ENCODE measurements at regions not wholly inside any gene's neighbourhood (a gene's known extent, or its start where the extent isn't known, plus 50 kb on each side); places are given as distances from the start of the nearest gene placed in this dataset.
"Not testable (repeated sequence)": the region's sequence is repeated elsewhere in the genome, so short reads cannot be mapped to it uniquely, and the experiment has no call there.

DNA sequence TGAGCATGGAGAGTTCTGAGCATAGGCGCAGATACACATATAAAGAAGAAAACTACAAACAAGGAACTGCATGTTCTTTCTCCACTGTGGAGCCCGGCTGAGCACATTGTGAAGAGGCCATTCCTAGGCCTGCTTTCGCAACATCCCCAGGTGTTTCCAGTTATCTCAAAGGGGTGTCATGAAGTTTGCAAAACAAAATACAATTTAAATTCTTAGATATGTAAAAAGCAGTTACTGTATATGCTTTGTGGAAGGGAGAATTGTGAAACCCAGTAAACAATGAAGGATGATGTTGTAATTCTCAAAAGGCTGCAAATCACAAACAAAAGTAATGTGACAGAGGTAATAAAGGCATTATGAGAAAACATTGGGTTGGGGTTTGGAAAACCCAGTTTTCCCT is 98.6 kb upstream of the ZNF644 start:
- intact Hi-C loops (cut with DNase I), result no loop called here
- no peak for DNase-seq (ENCODE audit: low spot score)

DNA sequence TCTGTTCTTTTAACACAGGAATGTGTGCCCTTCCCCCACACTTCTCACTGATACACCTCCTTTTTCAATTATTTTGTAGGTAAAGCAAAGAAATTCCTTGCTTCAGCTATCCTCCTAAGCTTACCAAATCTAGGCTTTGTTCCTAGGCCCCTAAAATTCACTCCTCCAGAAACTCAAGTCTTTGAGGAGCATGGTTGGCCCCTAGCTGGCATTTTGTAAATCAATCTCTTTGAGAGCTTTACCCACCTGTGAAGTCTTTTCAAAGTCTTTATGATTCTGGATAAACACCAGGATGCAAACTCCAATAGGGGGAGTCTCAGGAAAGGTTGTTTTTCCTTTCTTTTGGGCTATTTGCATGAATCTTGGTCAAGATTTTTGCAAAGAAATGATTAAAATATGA is 82.9 kb upstream of the ZNF644 start:
- DNase-seq (ENCODE audit: low spot score), result no peak
- intact Hi-C loops (cut with DNase I), result no loop called here

- intact Hi-C loops (cut with DNase I), result no loop called here
- DNase-seq (ENCODE audit: low spot score), result no peak
Measured at GRCh38 chr1:91101328-91101727, 79.5 kb upstream of the ZNF644 start.

- intact Hi-C loops (cut with DNase I), result no loop called here
- no peak for DNase-seq (ENCODE audit: low spot score)
Measured at GRCh38 chr1:91099746-91100621, 78.1 kb upstream of the ZNF644 start.

DNA sequence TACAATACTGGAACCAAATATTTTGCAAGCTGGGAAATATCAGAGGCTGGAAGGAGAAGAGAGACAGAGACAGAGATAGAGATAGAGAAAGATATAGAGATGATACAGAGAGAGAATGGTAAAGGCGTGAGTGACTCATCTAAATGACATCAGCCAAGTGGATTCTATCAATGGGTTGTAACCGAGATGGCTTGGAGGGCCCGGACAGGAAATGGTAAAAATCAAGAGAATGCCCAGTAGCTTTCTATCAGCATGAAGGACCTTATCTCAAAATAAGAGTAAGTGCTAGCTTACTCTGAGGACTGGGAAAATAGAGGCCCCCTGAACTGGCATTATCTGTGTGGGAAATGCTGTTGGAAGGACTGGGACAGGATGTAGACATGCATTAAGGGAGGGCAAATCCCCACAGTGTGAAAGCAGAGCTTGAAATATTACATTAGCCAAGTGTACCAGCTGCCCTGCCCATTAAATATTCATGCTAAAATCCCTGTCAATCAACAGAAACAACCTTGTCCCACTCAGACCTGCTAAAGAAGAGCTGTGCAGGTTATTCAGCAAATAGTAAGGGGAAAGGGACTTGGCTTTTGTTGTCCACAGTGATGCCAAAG is 76.6 kb upstream of the ZNF644 start:
- intact Hi-C loops (cut with DNase I), result no loop called here
- no peak for DNase-seq (ENCODE audit: low spot score)

GRCh38 chr1:91095321-91095720 is 73.5 kb upstream of the ZNF644 start:
- intact Hi-C loops (cut with DNase I); DNase-seq (ENCODE audit: low spot score): not testable (repeated sequence)

DNA sequence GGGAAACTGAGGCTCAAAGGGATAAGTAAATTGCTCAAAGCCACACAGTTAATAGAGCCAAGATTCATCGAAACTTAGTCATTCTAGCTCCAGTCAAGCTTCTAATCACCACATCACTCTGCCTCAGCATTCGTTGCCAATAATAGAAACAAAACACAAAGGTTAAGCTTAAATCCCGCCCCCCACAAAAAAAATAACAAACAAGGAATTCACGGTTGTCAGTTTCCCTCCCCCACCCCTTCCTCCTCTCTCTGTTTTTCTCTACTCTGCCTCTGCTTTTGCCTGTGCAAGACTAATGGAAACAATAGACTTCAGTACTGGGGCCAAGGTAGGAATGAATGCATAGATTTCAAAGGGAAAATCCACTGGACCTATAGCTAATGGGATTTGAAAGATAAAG is 70.7 kb upstream of the ZNF644 start:
- no peak for DNase-seq (ENCODE audit: low spot score)
- intact Hi-C loops (cut with DNase I), result no loop called here

DNA sequence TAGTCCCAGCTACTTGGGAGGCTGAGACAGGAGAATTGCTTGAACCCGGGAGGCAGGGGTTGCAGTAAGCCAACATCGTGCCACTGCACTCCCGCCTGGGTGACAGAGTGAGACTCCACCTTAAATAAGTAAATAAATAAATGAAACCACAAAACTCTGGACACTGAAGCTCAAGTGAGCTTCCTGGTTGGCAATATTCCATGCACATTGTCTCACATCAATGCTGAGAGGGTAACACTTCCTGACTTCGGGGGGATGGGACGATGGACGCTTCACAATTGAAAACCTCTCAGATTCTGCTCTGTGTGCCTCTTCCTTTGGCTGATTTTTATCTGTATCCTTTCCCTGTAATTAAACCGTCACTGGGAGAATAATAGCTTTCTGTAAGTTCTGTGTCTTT is 70.0 kb upstream of the ZNF644 start:
- DNase-seq (ENCODE audit: low spot score), result no peak
- intact Hi-C loops (cut with DNase I), result no loop called here

GRCh38 chr1:91080650-91081049 is 58.8 kb upstream of the ZNF644 start:
- no peak for DNase-seq (ENCODE audit: low spot score)
- intact Hi-C loops (cut with DNase I), result no loop called here

GRCh38 chr1:91078859-91079258 is 57.0 kb upstream of the ZNF644 start:
- intact Hi-C loops (cut with DNase I), result no loop called here
- no peak for DNase-seq (ENCODE audit: low spot score)

GRCh38 chr1:91076834-91077233 is 55.0 kb upstream of the ZNF644 start:
- intact Hi-C loops (cut with DNase I), result no loop called here
- no peak for DNase-seq (ENCODE audit: low spot score)

DNA sequence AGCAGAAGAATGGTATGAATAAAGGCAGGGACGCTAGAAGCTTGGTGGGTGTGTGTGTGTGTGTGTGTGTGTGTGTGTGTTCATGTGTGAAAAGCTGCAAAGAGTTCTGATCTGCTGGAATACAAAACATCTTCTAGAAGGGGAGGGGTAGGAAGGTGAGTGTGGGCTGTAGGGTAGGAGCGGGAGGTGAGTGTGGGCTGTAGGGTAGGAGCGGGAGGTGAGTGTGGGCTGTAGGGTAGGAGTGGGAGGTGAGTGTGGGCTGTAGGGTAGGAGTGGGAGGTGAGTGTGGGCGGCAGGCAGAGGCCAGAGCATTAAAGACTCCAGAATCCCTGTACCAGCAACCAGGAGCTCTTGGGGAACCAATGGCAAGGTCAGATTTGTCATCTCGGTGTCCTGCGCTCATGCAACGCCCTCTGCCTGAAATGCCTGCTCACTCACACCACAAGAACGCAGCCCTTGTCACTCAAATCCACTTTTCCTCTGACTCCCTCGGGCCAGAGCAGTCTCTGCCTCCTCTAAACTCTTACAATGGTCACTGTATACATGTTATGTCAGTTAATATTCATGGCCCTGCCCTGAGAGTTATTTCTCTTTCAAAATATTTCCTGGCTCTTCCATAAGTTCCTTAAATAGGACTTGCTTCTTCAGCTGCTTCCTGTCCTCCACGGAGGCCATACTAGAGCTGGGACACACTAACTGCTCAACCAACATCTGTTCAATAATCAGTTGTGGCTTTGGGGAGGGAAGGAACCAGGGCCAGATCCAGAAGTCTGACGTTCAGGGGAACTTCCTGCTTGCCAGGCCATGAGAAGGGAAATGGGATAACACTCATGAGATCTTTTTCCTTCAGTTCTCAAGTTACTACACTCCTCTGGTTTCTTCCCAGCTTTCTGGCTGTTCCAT is 53.6 kb upstream of the ZNF644 start:
- intact Hi-C loops (cut with DNase I), result no loop called here
- no peak for DNase-seq (ENCODE audit: low spot score)

GRCh38 chr1:91073299-91073698 is 51.5 kb upstream of the ZNF644 start:
- DNase-seq (ENCODE audit: low spot score), result no peak
- intact Hi-C loops (cut with DNase I), result no loop called here

- intact Hi-C loops (cut with DNase I), result no loop called here
Measured at GRCh38 chr1:91071838-91072237, 50.0 kb upstream of the ZNF644 start.

More at GRCh38 chr1:91071838-91072237, 50.0 kb upstream of the ZNF644 start:
- DNase-seq (ENCODE audit: low spot score), result no peak
